H1 (cell line): ENCODE measurements at regions not wholly inside any gene's neighbourhood (a gene's known extent, or its start where the extent isn't known, plus 50 kb on each side); places are given as distances from the start of the nearest gene placed in this dataset.

Experiments
- CTCF ChIA-PET: fragments of 300-600 bp; sonication (Branson Sonifier 250); formaldehyde crosslinking; loops from one replicate; lab custom pipeline; 2021; ENCODE audit not compliant: partially characterized antibody; lab: Charles Lee
- POLR2A ChIA-PET: fragments of 300-600 bp; sonication (Branson Sonifier 250); formaldehyde crosslinking; loops from one replicate; lab custom pipeline; 2021; ENCODE audit warnings: inconsistent platforms; ENCODE audit not compliant: partially characterized antibody; lab: Charles Lee
- DNase-seq, 2 experiments: peaks; one replicate each; pipeline versions ENCODE4 v3.0.0 to v3.0.0-alpha.2; 2010 to 2022; ENCODE audit warnings: low spot score in 2 of 2, low read depth in 1 of 2, mixed read lengths in 1 of 2
- FAIRE-seq: peaks from 2 replicates; lab custom pipeline; 2011; peaks lifted over from hg19 to GRCh38; lab: Jason Lieb, UNC
- H2AFZ ChIP-seq: 2 replicates; pipeline ENCODE4 v1.8.1; 2012; ENCODE audit warnings: low read length, inconsistent platforms
- H2AK5ac ChIP-seq: 2 replicates; pipeline ENCODE4 v1.6.1; 2013; ENCODE audit warnings: low read depth, low read length
- H2BK120ac ChIP-seq: replicated peaks from 2 replicates; pipeline ENCODE3; 2013; ENCODE audit warnings: low read depth, low read length, inconsistent platforms
- H2BK12ac ChIP-seq: 2 replicates; pipeline ENCODE4 v1.6.1; 2013; ENCODE audit warnings: low read depth, low read length
- H2BK15ac ChIP-seq: 2 replicates; pipeline ENCODE4 v1.6.1; 2013; ENCODE audit warnings: low read length
- H2BK20ac ChIP-seq: 2 replicates; pipeline ENCODE4 v1.6.1; 2013; ENCODE audit warnings: low read length
- H2BK5ac ChIP-seq: 2 replicates; pipeline ENCODE4 v1.6.1; 2013; ENCODE audit warnings: low read depth, low read length
- H3K14ac ChIP-seq: 2 replicates; pipeline ENCODE4 v1.6.1; 2013; ENCODE audit warnings: inconsistent platforms; ENCODE audit not compliant: insufficient read length
- H3K18ac ChIP-seq: 2 replicates; pipeline ENCODE4 v1.6.1; 2013; ENCODE audit warnings: low read length; ENCODE audit errors: extremely low read depth
- H3K23ac ChIP-seq: 2 replicates; pipeline ENCODE4 v1.6.1; 2013; ENCODE audit warnings: inconsistent platforms; ENCODE audit not compliant: insufficient read length
- H3K23me2 ChIP-seq: 2 replicates; pipeline ENCODE4 v1.6.1; 2013; ENCODE audit warnings: low read depth, low read length
- H3K27ac ChIP-seq: 2 replicates; pipeline ENCODE4 v1.6.1; 2011; ENCODE audit warnings: low read depth, low read length, inconsistent platforms
- H3K27me3 ChIP-seq, 4 experiments: replicated peaks in 1 of 4; 1 replicate in 1 of 4; 2 replicates in 3 of 4; pipeline versions ENCODE4 v1.6.1 to v1.8.1; 2011 to 2013; ENCODE audit warnings: low read length in 3 of 4, mild to moderate bottlenecking in 3 of 4, inconsistent platforms in 2 of 4, mixed read lengths in 2 of 4, moderate library complexity in 1 of 4; ENCODE audit not compliant: control insufficient read depth in 3 of 4, insufficient read depth in 3 of 4; ENCODE audit errors: extremely low read depth in 1 of 4
- H3K36me3 ChIP-seq, 4 experiments: 2 replicates each; pipeline versions ENCODE4 v1.6.1 to v1.8.1; 2011 to 2013; ENCODE audit warnings: mild to moderate bottlenecking in 4 of 4, low read length in 3 of 4, moderate library complexity in 2 of 4, control low read depth in 1 of 4, inconsistent platforms in 1 of 4; ENCODE audit not compliant: insufficient read depth in 4 of 4, control insufficient read depth in 2 of 4
- H3K4ac ChIP-seq: replicated peaks from 2 replicates; pipeline ENCODE3; 2013; ENCODE audit warnings: low read length, low read depth, mixed read lengths, inconsistent platforms; ENCODE audit not compliant: insufficient read length
- H3K4me1 ChIP-seq, 4 experiments: replicated peaks in 1 of 4; 1 replicate in 1 of 4; 2 replicates in 3 of 4; pipeline versions ENCODE4 v1.6.1 to v1.8.1; 2011 to 2013; ENCODE audit warnings: low read length in 3 of 4, inconsistent platforms in 2 of 4, mixed read lengths in 1 of 4; ENCODE audit not compliant: insufficient read depth in 4 of 4, control insufficient read depth in 3 of 4
- H3K4me2 ChIP-seq, 2 experiments: 2 replicates each; pipeline versions ENCODE4 v1.6.1 to v1.8.1; 2011 to 2013; ENCODE audit warnings: low read depth in 2 of 2, low read length in 2 of 2, control low read depth in 1 of 2, inconsistent platforms in 1 of 2, mild to moderate bottlenecking in 1 of 2; ENCODE audit not compliant: insufficient read depth in 1 of 2
- H3K4me3 ChIP-seq, 4 experiments: fragments of 200-600, 300-600 bp in 1 of 4; sonication (generic), shearing (Covaris generic), sonication (Bioruptor Twin) in 1 of 4; 2 replicates each; pipeline versions ENCODE4 v1.5.1 to v1.8.1; 2011 to 2016; ENCODE audit warnings: low read length in 4 of 4, low read depth in 3 of 4, control low read depth in 2 of 4, inconsistent platforms in 2 of 4, mild to moderate bottlenecking in 2 of 4, mixed read lengths in 1 of 4, moderate library complexity in 1 of 4; ENCODE audit not compliant: insufficient read depth in 2 of 4; ENCODE audit errors: extremely low read depth in 1 of 4
- H3K56ac ChIP-seq: replicated peaks from 2 replicates; pipeline ENCODE3; 2013; ENCODE audit warnings: low read depth, mild to moderate bottlenecking, mixed read lengths, low read length, inconsistent platforms; ENCODE audit not compliant: insufficient read length
- H3K79me1 ChIP-seq: 2 replicates; pipeline ENCODE4 v1.6.1; 2013; ENCODE audit warnings: low read depth, low read length, control low read depth
- H3K79me2 ChIP-seq, 2 experiments: 2 replicates each; pipeline versions ENCODE4 v1.6.1 to v1.8.1; 2012 to 2013; ENCODE audit warnings: low read length in 2 of 2, mild to moderate bottlenecking in 2 of 2, inconsistent platforms in 1 of 2; ENCODE audit not compliant: insufficient read depth in 2 of 2, control insufficient read depth in 1 of 2
- H3K9ac ChIP-seq, 4 experiments: replicated peaks in 1 of 4; 1 replicate in 1 of 4; 2 replicates in 3 of 4; pipeline versions ENCODE4 v1.6.1 to v1.8.1; 2011 to 2013; ENCODE audit warnings: low read depth in 3 of 4, low read length in 3 of 4, control low read depth in 2 of 4, mild to moderate bottlenecking in 2 of 4, moderate library complexity in 2 of 4, inconsistent platforms in 1 of 4; ENCODE audit errors: extremely low read depth in 1 of 4
- H3K9me3 ChIP-seq, 2 experiments: 2 replicates each; pipeline versions ENCODE4 v1.6.1 to v1.8.1; 2012 to 2013; ENCODE audit warnings: mild to moderate bottlenecking in 2 of 2, moderate library complexity in 2 of 2, control low read depth in 1 of 2, inconsistent platforms in 1 of 2, low read depth in 1 of 2, low read length in 1 of 2, mixed read lengths in 1 of 2; ENCODE audit not compliant: insufficient read depth in 2 of 2
- H4K20me1 ChIP-seq, 2 experiments: replicated peaks in 1 of 2; 2 replicates each; pipeline versions ENCODE3 to v1.8.1; 2011 to 2013; ENCODE audit warnings: inconsistent platforms in 2 of 2, low read length in 2 of 2, mild to moderate bottlenecking in 1 of 2; ENCODE audit not compliant: insufficient read depth in 2 of 2, control insufficient read depth in 1 of 2
- H4K5ac ChIP-seq: 2 replicates; pipeline ENCODE4 v1.6.1; 2013; ENCODE audit warnings: low read length, low read depth, mixed read lengths, inconsistent platforms; ENCODE audit not compliant: insufficient read length
- H4K8ac ChIP-seq: 2 replicates; pipeline ENCODE4 v1.8.0; 2013; ENCODE audit warnings: mild to moderate bottlenecking, moderate library complexity, low read length, inconsistent platforms; ENCODE audit not compliant: insufficient read depth; ENCODE audit errors: extremely low read depth
- H4K91ac ChIP-seq: replicated peaks from 2 replicates; pipeline ENCODE3; 2013; ENCODE audit warnings: low read length, mixed read lengths, inconsistent platforms; ENCODE audit not compliant: insufficient read length
- ASH2L ChIP-seq: fragments of 200-600, 300-600 bp; sonication (generic); IDR thresholded peaks from one replicate; pipeline ENCODE4 v1.7.1; 2017; ENCODE audit warnings: low read length
- EZH2 ChIP-seq: fragments of 200-600 bp; sonication (generic); IDR thresholded peaks from 2 replicates; pipeline ENCODE4 v1.7.1; 2012; ENCODE audit warnings: low read depth, mild to moderate bottlenecking, moderate library complexity, low read length, inconsistent platforms; ENCODE audit not compliant: severe bottlenecking
- MAFK ChIP-seq: IDR thresholded peaks from 2 replicates; pipeline ENCODE4 v1.6.1; 2012; ENCODE audit warnings: low read depth, mild to moderate bottlenecking, improper control_type of control experiment, low read length
- NANOG ChIP-seq: IDR thresholded peaks from 2 replicates; pipeline ENCODE4 v1.6.1; 2011; ENCODE audit warnings: low read length, low read depth, mild to moderate bottlenecking, inconsistent platforms; ENCODE audit not compliant: insufficient read depth, poor library complexity, severe bottlenecking
- POLR2A ChIP-seq, 2 experiments: IDR thresholded peaks; 1 replicate in 1 of 2; 2 replicates in 1 of 2; pipeline ENCODE4 v1.6.1; 2011; ENCODE audit warnings: low read depth in 2 of 2, low read length in 2 of 2, mild to moderate bottlenecking in 2 of 2; ENCODE audit errors: control extremely low read depth in 1 of 2
- WGBS, 2 experiments: shearing (Covaris generic) in 1 of 2; methylation state at CpG; one replicate each; pipeline versions ENCODE4 v1.1.6 to v1.1.7; 2013 to 2015; ENCODE audit warnings: low lambda C conversion rate in 2 of 2, mixed read lengths in 2 of 2, inconsistent platforms in 1 of 2, low coverage in 1 of 2, missing lambda C conversion rate in 1 of 2; ENCODE audit not compliant: insufficient replicate concordance in 2 of 2, insufficient coverage in 1 of 2, insufficient read length in 1 of 2; ENCODE audit errors: extremely low coverage in 1 of 2, missing lambda C conversion rate in 1 of 2; 5-methylcytosine and 5-hydroxymethylcytosine counted together
- TF ChIP-seq, protein P1 (sequence below): IDR thresholded peaks from 2 replicates; pipeline ENCODE4 v1.6.1; 2012; ENCODE audit warnings: inconsistent platforms

DNA sequence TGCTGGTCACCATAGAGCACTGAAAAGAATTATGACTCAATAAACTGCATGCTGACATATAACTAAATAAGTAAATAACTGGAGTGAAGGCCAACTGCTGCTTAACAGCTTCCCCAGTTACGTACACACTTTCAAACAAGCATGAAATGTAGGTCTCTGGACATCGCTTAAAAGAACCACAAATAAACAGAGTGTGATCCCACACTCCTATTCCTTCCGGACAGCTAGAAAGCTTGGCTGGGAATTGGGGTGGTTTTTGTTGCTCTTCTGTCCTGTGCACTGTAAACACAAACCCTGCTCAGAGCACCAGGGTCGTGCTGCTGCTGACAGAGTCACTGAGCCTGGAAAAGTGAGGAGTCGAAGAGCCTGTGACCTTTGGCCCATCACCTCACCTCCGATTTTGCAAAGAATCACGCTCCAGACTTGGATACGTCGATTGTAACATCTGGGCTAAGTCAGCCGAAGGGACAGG, 162.7 kb upstream of the NT5C1B start:
- H4K5ac ChIP-seq: no peak overlapping the region
- no peak overlapping the region for H3K18ac ChIP-seq
- no peak overlapping the region for H4K91ac ChIP-seq
- H2AFZ ChIP-seq: no peak overlapping the region
- H4K20me1 ChIP-seq: no peaks in the 10 kb centered on the region
- H3K79me2 ChIP-seq: no peaks in the 10 kb centered on the region
- H4K8ac ChIP-seq: no peak overlapping the region
- H3K4me3 ChIP-seq: no peak overlapping the region
- DNase-seq (no peak), FAIRE-seq (no peak)
- H2BK12ac ChIP-seq: no peak overlapping the region
- H3K56ac ChIP-seq: no peak overlapping the region
- H3K9me3 ChIP-seq: no peaks in the 10 kb centered on the region
- no peak overlapping the region for H2BK15ac ChIP-seq
- no peak overlapping the region for H2BK120ac ChIP-seq
- 84% methylated on average over 10 of the region's 10 CpGs; no CpG with 5 or more reads in 1 of the 2 experiments for WGBS, 2 experiments
- H2BK5ac ChIP-seq: no peak overlapping the region
- CTCF ChIA-PET: interaction anchor here (1.0 to 5.2 kb wide), 6 partner anchors 41 to 616 kb away, joined by 3 to 19 read pairs (median 4); no protein-coding TSS in a partner anchor
- TF ChIP-seq NANOG (no peak), ASH2L (no peak), EZH2 (no peak), MAFK (no peak), POLR2A (IDR thresholded peaks at IDR 0.05; ENCODE audit: control extremely low read depth in 1 of 2, low read depth in 2 of 2, low read length in 2 of 2) (no peak)
- TF ChIP-seq, protein P1, sequence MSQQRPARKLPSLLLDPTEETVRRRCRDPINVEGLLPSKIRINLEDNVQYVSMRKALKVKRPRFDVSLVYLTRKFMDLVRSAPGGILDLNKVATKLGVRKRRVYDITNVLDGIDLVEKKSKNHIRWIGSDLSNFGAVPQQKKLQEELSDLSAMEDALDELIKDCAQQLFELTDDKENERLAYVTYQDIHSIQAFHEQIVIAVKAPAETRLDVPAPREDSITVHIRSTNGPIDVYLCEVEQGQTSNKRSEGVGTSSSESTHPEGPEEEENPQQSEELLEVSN: no peak
- no peak overlapping the region for H3K27ac ChIP-seq
- H3K9ac ChIP-seq: no peak overlapping the region
- H3K79me1 ChIP-seq: no peaks in the 10 kb centered on the region
- no peak overlapping the region for H3K14ac ChIP-seq
- H3K4me1 ChIP-seq: no peaks in the 10 kb centered on the region
- H3K4me2 ChIP-seq: no peak overlapping the region
- no peak overlapping the region for H2AK5ac ChIP-seq
- no peaks in the 10 kb centered on the region for H3K27me3 ChIP-seq
- no peaks in the 10 kb centered on the region for H3K36me3 ChIP-seq
- no peak overlapping the region for H2BK20ac ChIP-seq
- no peak overlapping the region for H3K23ac ChIP-seq
- POLR2A ChIA-PET: no interaction called here
- no peak overlapping the region for H3K4ac ChIP-seq
- no peaks in the 10 kb centered on the region for H3K23me2 ChIP-seq
